Epithelial cell of proximal tubule (primary cell): ENCODE measurements at regions not wholly inside any gene's neighbourhood (a gene's known extent, or its start where the extent isn't known, plus 50 kb on each side); places are given as distances from the start of the nearest gene placed in this dataset.

ENCODE experiments used
- DNase-seq: peaks from one replicate; pipeline ENCODE4 v3.0.0-alpha.2; 2011; ENCODE audit warnings: low read depth
- H3K4me3 ChIP-seq: 2 replicates; pipeline ENCODE4 v1.5.1; 2011; ENCODE audit warnings: low read depth, mild to moderate bottlenecking, low read length
- TF ChIP-seq, protein P1 (sequence below): conservative IDR thresholded peaks from 2 replicates; pipeline ENCODE4 v1.5.1; 2012; ENCODE audit warnings: low read depth, mild to moderate bottlenecking, low read length

DNA sequence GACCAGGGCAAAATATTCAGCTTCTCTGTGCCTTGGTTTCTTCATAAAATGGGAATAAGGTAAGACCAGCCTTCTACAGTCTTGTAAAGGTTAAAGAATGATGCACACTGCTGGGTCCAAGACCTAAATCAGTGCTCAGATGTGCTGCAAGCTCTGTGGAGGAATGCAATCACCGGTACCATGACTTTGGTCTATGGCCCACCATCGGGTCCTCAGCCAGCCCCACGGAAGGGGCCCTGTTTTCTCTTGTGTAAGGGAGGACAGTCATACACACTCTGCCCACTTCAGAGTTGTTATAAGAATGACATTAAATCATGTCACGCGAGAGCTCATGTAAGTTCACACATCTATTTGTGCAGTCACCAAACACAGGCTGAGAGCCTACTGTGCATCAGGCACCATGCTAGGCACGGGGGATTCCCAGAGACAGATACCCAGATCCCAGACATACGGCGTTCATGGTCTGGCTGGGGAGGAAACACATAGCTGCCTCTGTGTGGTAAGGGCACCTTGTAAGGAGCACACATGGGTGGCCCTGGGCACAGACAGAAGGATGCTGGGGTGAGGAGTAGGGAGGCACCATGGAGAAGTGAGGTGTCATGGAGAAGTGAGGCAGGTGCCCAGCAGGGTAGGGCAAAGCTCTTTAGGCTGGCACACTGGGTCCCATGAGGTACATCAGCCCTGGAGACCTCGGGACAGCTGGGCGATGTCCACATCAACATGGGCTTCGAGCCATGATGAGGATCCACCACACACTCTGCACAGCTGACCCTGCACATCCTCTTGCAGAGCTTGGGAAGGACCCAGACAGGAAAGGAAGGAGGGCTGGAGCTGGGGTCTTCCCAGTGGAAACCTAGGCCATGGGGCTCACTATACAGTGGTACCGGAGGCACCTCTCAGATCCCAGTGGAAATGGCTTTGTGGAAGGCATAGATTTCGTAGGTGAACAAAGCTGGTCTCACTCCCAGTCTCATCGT lies 190.4 kb upstream of the DIO3 start:
- DNase-seq: no peak
- H3K4me3 ChIP-seq: no peak overlapping the region
- TF ChIP-seq, protein P1, sequence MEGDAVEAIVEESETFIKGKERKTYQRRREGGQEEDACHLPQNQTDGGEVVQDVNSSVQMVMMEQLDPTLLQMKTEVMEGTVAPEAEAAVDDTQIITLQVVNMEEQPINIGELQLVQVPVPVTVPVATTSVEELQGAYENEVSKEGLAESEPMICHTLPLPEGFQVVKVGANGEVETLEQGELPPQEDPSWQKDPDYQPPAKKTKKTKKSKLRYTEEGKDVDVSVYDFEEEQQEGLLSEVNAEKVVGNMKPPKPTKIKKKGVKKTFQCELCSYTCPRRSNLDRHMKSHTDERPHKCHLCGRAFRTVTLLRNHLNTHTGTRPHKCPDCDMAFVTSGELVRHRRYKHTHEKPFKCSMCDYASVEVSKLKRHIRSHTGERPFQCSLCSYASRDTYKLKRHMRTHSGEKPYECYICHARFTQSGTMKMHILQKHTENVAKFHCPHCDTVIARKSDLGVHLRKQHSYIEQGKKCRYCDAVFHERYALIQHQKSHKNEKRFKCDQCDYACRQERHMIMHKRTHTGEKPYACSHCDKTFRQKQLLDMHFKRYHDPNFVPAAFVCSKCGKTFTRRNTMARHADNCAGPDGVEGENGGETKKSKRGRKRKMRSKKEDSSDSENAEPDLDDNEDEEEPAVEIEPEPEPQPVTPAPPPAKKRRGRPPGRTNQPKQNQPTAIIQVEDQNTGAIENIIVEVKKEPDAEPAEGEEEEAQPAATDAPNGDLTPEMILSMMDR: no peak

DNA sequence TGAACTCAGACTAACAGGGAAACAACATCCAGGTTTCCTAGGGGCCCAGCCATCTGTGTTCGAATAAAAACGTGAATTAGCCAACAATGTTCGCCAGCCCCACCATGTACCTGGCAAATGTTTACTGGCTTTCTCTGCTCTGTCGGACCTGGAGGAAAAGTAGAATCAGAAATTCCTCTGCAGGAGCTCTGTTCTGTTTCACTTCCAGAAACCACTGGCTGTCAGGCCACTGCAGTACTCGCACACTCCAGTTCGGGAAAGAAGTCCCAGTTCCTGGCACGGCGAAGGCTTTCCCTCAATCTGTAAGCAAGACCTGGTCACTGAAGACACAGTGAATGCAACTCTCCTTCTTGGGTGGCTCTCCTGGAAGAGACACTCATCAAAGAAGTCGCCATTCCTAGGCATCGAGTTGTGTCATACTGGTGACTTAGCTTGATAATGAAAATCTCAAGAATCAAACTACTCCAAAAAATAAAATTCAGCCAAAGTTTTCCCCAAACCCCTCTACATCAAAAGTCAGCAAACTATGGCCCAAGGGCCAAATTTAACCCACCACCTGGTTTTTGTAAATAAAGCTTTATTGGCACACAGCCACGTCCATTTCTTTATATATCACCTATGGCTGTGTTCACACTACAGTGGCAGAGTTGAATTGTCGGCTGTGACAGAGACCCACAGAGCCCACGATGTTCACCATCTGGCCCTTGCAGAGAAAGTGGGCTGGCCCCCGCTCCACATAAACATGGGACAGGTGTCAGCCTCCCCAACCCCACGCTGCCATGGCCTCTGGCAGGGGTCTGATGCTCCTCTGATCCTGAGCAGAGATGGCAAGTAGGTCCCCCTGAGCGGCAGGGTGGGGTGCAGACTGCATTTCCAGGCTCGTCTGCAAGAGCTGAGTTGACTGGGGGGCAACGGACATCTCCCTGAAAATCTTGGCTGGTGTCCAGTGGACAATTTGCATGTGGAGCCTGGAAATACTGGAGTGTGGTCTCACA lies 189.2 kb upstream of the DIO3 start:
- no peak overlapping the region for H3K4me3 ChIP-seq
- TF ChIP-seq, protein P1: no peak
- DNase-seq: no peak

DNA sequence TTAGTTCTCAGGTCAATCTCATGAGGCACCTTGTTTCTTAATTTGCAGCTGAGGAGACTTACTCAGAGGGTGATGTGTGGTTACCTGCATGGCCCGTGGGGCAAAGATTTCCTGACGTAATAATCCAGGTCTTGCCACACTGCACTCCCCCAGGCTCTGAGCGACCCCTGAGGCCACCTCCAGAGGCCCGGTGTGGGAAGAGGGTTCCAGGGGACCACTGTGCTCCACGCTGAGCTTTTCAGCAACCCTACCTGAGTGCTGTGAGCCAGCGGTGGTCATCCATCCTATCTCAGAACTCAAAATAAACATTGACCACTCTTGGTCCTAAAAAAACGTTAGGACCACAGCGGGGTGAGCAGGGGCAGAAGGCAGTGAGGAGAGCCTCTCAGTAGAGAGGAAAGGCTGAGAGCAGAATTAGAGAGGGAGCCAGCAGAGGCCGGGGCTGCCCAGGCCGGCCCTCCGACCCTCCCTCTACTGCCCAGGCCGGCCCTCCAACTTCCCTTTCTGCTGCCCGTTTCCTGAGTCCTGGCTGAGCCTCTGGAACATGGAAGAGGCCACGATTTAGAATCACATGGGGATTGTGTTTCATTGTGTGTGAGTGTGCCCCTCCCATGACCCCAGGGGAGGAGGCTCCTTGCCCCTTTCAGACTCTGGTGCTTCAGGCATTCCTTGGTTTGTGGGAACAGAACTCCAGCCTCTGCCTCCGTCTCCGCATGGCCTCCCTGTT lies 188.2 kb upstream of the DIO3 start:
- H3K4me3 ChIP-seq: no peak overlapping the region
- no peak for DNase-seq
- TF ChIP-seq, protein P1: no peak

DNA sequence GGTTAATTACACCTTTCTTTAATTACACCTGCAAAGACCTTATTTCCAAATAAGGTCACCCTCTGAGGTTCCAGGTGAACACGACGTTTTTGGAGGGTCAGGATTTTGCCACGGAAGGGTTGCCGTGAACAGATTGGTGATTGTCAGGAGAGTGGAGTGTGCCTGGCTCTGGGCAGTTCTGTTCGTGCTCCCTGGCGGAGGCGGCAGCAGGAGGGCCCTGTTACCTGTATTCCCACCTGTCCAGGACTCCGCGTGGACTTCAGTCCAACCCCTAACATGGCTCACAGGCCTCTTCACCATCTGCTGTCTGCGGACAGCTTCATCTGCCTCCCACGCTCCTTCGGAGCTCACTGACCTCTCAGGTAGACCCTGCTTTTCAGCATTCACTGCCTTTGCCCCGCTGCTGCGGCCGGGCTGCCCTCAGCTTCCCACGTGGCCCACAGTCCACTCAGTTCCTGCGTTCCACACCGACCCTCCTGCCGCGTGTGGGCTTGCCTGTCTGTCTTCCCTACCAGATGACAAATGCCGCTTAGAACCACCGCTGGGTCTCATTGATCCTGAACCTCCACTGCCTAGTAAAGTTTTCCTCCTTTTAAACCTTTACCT lies 187.5 kb upstream of the DIO3 start:
- DNase-seq: no peak
- TF ChIP-seq, protein P1: no peak
- no peak overlapping the region for H3K4me3 ChIP-seq

DNA sequence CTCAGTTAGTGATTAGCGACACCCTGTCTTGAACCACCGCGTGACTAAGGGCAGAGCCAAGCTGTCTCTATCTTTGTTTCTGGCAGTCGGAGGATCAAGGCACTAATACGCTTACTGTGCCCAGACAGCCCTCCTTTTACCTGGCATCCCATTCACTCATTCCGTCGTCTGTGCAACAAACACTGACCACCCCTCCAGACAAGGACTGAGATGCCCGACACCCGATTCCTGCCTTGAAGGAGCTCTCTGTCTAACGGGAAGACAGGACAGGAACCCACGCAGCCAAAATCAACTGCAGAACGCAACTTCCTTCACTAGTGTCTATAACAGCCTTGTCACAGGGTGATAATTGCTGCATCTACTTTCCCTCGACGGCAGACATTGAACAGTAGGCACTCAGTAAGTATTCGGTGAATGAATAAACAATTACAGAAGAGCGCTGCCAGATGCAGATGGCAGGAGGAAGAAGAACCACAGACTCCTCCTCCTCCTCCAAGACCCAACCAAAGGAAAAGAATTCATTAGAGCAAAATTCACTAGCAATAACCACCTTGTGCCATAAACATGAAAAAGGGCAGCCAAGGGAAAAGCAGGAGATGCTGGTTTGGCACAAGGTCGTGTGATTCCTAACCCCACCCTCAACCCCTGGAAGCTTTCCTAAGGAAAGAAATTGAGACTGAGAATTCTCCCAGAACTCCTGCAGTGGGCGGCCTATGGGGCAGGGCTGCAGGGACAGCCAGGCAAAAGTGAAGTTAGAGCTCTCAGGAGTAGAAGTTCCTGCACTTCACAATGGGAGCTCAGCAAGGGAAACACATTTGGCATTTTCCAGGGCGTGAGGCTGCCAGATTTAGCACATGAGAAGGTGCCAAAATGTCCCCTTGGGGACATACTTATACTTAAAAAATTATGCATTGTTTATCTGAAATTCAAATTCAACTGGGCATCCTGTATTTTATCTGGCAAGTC lies 186.6 kb upstream of the DIO3 start:
- TF ChIP-seq, protein P1: no peak
- no peak for DNase-seq

More for the DNA sequence above, 186.6 kb upstream of the DIO3 start:
- H3K4me3 ChIP-seq: no peak overlapping the region
